ENCODE measurements at regions not wholly inside any gene's neighbourhood (a gene's known extent, or its start where the extent isn't known, plus 50 kb on each side); places are given as distances from the start of the nearest gene placed in this dataset.

GRCh38 chr2:128435576-128436478 lies 117.2 kb upstream of the HS6ST1 start:
- H3K4me3 Mint-ChIP-seq = no peak overlapping the region
- Histone ChIP-seq H3K27me3 (ENCODE audit: control insufficient read depth, insufficient read depth, low read length) (no peaks in the 10 kb centered on the region), H3K9me3 (ENCODE audit: control insufficient read depth in 2 of 2, low read length in 2 of 2) (no peaks in the 10 kb centered on the region), H3K4me1 (ENCODE audit: control insufficient read depth, insufficient read depth, low read length, poor library complexity, severe bottlenecking) (no peaks in the 10 kb centered on the region), H3K27ac (ENCODE audit: insufficient read depth, low read length, poor library complexity, severe bottlenecking) (no peak overlapping the region), H3K4me3 (ENCODE audit: low read depth, low read length) (no peak overlapping the region), H3K36me3 (ENCODE audit: control insufficient read depth, insufficient read depth, low read length) (no peaks in the 10 kb centered on the region)
- no peak for DNase-seq
- no peaks in the 10 kb centered on the region for H3K36me3 Mint-ChIP-seq
- H3K4me1 Mint-ChIP-seq = no peaks in the 10 kb centered on the region
- ATAC-seq (ENCODE audit: low read depth in 2 of 2) = no peak
- H3K27ac Mint-ChIP-seq = no peak overlapping the region
- peaks cover 0 to 4% (median 2%) of the 10 kb centered on the region in 7 donors for H3K9me3 Mint-ChIP-seq
- H3K27me3 Mint-ChIP-seq = no peaks in the 10 kb centered on the region

- H3K9me3 Mint-ChIP-seq = peaks cover 0 to 4% (median 0%) of the 10 kb centered on the region in 7 donors
- DNase-seq = no peak
- H3K4me1 ChIP-seq (ENCODE audit: control insufficient read depth, insufficient read depth, low read length, poor library complexity, severe bottlenecking) = no peaks in the 10 kb centered on the region
Measured at GRCh38 chr2:128436479-128437203, 118.0 kb upstream of the HS6ST1 start.

GRCh38 chr2:128437204-128437565 lies 118.5 kb upstream of the HS6ST1 start:
- H3K4me1 Mint-ChIP-seq = no peaks in the 10 kb centered on the region

More at GRCh38 chr2:128436479-128437203, 118.0 kb upstream of the HS6ST1 start:
- Histone ChIP-seq H3K27ac (ENCODE audit: insufficient read depth, low read length, poor library complexity, severe bottlenecking) (no peak overlapping the region), H3K4me3 (ENCODE audit: low read depth, low read length) (no peak overlapping the region), H3K27me3 (ENCODE audit: control insufficient read depth, insufficient read depth, low read length) (no peaks in the 10 kb centered on the region), H3K36me3 (ENCODE audit: control insufficient read depth, insufficient read depth, low read length) (no peaks in the 10 kb centered on the region), H3K9me3 (ENCODE audit: control insufficient read depth in 2 of 2, low read length in 2 of 2) (no peaks in the 10 kb centered on the region)
- no peaks in the 10 kb centered on the region for H3K27me3 Mint-ChIP-seq
- ATAC-seq (ENCODE audit: low read depth in 2 of 2) = no peak
- no peaks in the 10 kb centered on the region for H3K36me3 Mint-ChIP-seq
- H3K4me1 Mint-ChIP-seq = no peaks in the 10 kb centered on the region
- no peak overlapping the region for H3K4me3 Mint-ChIP-seq
- H3K27ac Mint-ChIP-seq = no peak overlapping the region

GRCh38 chr2:128438091-128438490 lies 119.4 kb upstream of the HS6ST1 start:
- no peaks in the 10 kb centered on the region for H3K27me3 Mint-ChIP-seq
- no peaks in the 10 kb centered on the region for H3K4me1 Mint-ChIP-seq
- H3K4me3 ChIP-seq (ENCODE audit: low read depth, low read length) = no peak overlapping the region
- H3K27ac Mint-ChIP-seq = no peak overlapping the region
- ATAC-seq (ENCODE audit: low read depth in 2 of 2) = no peak
- no peak overlapping the region for H3K4me3 Mint-ChIP-seq
- no peak overlapping the region for H3K27ac ChIP-seq (ENCODE audit: insufficient read depth, low read length, poor library complexity, severe bottlenecking)
- H3K4me1 ChIP-seq (ENCODE audit: control insufficient read depth, insufficient read depth, low read length, poor library complexity, severe bottlenecking) = no peaks in the 10 kb centered on the region
- no peaks in the 10 kb centered on the region for H3K36me3 ChIP-seq (ENCODE audit: control insufficient read depth, insufficient read depth, low read length)
- DNase-seq = no peak
- H3K27me3 ChIP-seq (ENCODE audit: control insufficient read depth, insufficient read depth, low read length) = no peaks in the 10 kb centered on the region
- no peaks in the 10 kb centered on the region for H3K36me3 Mint-ChIP-seq
- H3K9me3 ChIP-seq (ENCODE audit: control insufficient read depth in 2 of 2, low read length in 2 of 2) = no peaks in the 10 kb centered on the region
- peaks cover 0 to 2% (median 0%) of the 10 kb centered on the region in 7 donors for H3K9me3 Mint-ChIP-seq

More at GRCh38 chr2:128437204-128437565, 118.5 kb upstream of the HS6ST1 start:
- no peaks in the 10 kb centered on the region for H3K27me3 ChIP-seq (ENCODE audit: control insufficient read depth, insufficient read depth, low read length)
- H3K9me3 Mint-ChIP-seq = peaks cover 0 to 4% (median 0%) of the 10 kb centered on the region in 7 donors
- no peaks in the 10 kb centered on the region for H3K36me3 ChIP-seq (ENCODE audit: control insufficient read depth, insufficient read depth, low read length)
- no peaks in the 10 kb centered on the region for H3K9me3 ChIP-seq (ENCODE audit: control insufficient read depth in 2 of 2, low read length in 2 of 2)
- DNase-seq (no peak), ATAC-seq (ENCODE audit: low read depth in 2 of 2) (no peak)
- H3K27ac ChIP-seq (ENCODE audit: insufficient read depth, low read length, poor library complexity, severe bottlenecking) = no peak overlapping the region
- no peak overlapping the region for H3K4me3 Mint-ChIP-seq
- H3K4me3 ChIP-seq (ENCODE audit: low read depth, low read length) = no peak overlapping the region
- no peaks in the 10 kb centered on the region for H3K27me3 Mint-ChIP-seq
- H3K36me3 Mint-ChIP-seq = no peaks in the 10 kb centered on the region
- no peaks in the 10 kb centered on the region for H3K4me1 ChIP-seq (ENCODE audit: control insufficient read depth, insufficient read depth, low read length, poor library complexity, severe bottlenecking)
- no peak overlapping the region for H3K27ac Mint-ChIP-seq

GRCh38 chr2:128438586-128438985 lies 119.9 kb upstream of the HS6ST1 start:
- Histone ChIP-seq H3K27ac (ENCODE audit: insufficient read depth, low read length, poor library complexity, severe bottlenecking) (no peak overlapping the region), H3K27me3 (ENCODE audit: control insufficient read depth, insufficient read depth, low read length) (no peaks in the 10 kb centered on the region), H3K36me3 (ENCODE audit: control insufficient read depth, insufficient read depth, low read length) (no peaks in the 10 kb centered on the region), H3K4me3 (ENCODE audit: low read depth, low read length) (no peak overlapping the region), H3K9me3 (ENCODE audit: control insufficient read depth in 2 of 2, low read length in 2 of 2) (no peaks in the 10 kb centered on the region), H3K4me1 (ENCODE audit: control insufficient read depth, insufficient read depth, low read length, poor library complexity, severe bottlenecking) (no peaks in the 10 kb centered on the region)
- H3K27me3 Mint-ChIP-seq = no peaks in the 10 kb centered on the region
- no peak overlapping the region for H3K27ac Mint-ChIP-seq
- no peak overlapping the region for H3K4me3 Mint-ChIP-seq
- H3K4me1 Mint-ChIP-seq = no peaks in the 10 kb centered on the region
- no peaks in the 10 kb centered on the region for H3K36me3 Mint-ChIP-seq
- DNase-seq (no peak), ATAC-seq (ENCODE audit: low read depth in 2 of 2) (no peak)
- H3K9me3 Mint-ChIP-seq = peaks cover 0 to 2% (median 0%) of the 10 kb centered on the region in 7 donors

- H3K9me3 Mint-ChIP-seq = no peaks in the 10 kb centered on the region
- DNase-seq (no peak), ATAC-seq (ENCODE audit: low read depth in 2 of 2) (no peak)
Measured at GRCh38 chr2:128439031-128439790, 120.5 kb upstream of the HS6ST1 start.

GRCh38 chr2:128439791-128440665 lies 121.4 kb upstream of the HS6ST1 start:
- H3K36me3 ChIP-seq (ENCODE audit: control insufficient read depth, insufficient read depth, low read length) = no peaks in the 10 kb centered on the region
- Mint-ChIP-seq H3K27ac (no peak overlapping the region), H3K36me3 (no peaks in the 10 kb centered on the region), H3K27me3 (no peaks in the 10 kb centered on the region), H3K9me3 (no peaks in the 10 kb centered on the region), H3K4me1 (no peaks in the 10 kb centered on the region), H3K4me3 (no peak overlapping the region)
- H3K4me1 ChIP-seq (ENCODE audit: control insufficient read depth, insufficient read depth, low read length, poor library complexity, severe bottlenecking) = no peaks in the 10 kb centered on the region
- H3K4me3 ChIP-seq (ENCODE audit: low read depth, low read length) = no peak overlapping the region
- no peak for ATAC-seq (ENCODE audit: low read depth in 2 of 2)
- no peak overlapping the region for H3K27ac ChIP-seq (ENCODE audit: insufficient read depth, low read length, poor library complexity, severe bottlenecking)
- no peaks in the 10 kb centered on the region for H3K27me3 ChIP-seq (ENCODE audit: control insufficient read depth, insufficient read depth, low read length)
- DNase-seq = no peak
- H3K9me3 ChIP-seq (ENCODE audit: control insufficient read depth in 2 of 2, low read length in 2 of 2) = no peaks in the 10 kb centered on the region

More at GRCh38 chr2:128439031-128439790, 120.5 kb upstream of the HS6ST1 start:
- Histone ChIP-seq H3K27me3 (ENCODE audit: control insufficient read depth, insufficient read depth, low read length) (no peaks in the 10 kb centered on the region), H3K4me3 (ENCODE audit: low read depth, low read length) (no peak overlapping the region), H3K36me3 (ENCODE audit: control insufficient read depth, insufficient read depth, low read length) (no peaks in the 10 kb centered on the region), H3K27ac (ENCODE audit: insufficient read depth, low read length, poor library complexity, severe bottlenecking) (no peak overlapping the region), H3K4me1 (ENCODE audit: control insufficient read depth, insufficient read depth, low read length, poor library complexity, severe bottlenecking) (no peaks in the 10 kb centered on the region), H3K9me3 (ENCODE audit: control insufficient read depth in 2 of 2, low read length in 2 of 2) (no peaks in the 10 kb centered on the region)
- Mint-ChIP-seq H3K27ac (no peak overlapping the region), H3K27me3 (no peaks in the 10 kb centered on the region), H3K4me1 (no peaks in the 10 kb centered on the region), H3K36me3 (no peaks in the 10 kb centered on the region), H3K4me3 (no peak overlapping the region)

All from CD4-positive, CD25-positive, alpha-beta regulatory T cell (primary cell).